ENCODE measurements at regions not wholly inside any gene's neighbourhood (a gene's known extent, or its start where the extent isn't known, plus 50 kb on each side); places are given as distances from the start of the nearest gene placed in this dataset.

DNA sequence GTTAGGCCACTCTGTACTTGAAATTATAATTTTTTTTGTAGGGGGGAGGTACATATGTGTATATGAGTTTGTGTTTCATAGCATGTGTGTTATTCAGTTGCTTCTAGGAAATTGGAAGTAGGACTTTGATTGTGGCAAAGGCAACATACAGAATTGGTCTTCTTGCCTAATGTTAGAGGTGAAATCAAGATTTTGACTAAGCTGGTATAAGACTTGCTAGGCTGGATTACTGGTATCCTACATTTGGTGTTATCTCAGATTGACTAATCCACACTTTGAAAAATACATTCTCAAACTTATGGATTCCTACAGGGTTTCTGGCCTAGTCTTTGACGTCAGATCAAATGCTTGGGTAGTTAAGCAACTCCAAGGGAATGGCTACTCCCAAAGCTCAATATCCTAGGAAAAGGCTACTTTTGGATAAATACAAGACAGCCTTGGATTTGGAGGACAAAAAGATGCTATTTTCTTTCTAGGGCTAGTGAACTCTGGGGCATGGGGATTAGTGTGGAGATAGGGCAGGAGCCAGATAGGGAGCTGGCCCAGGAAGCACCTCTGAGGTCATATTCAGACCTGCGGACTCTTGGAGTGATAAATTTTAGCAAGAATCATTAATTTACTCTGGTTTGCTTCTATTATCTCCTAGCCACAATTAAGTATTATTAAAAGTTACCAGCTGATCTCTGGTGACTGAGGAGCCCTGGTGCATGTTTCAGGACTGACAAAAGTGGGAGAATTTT, 144.0 kb upstream of the RPS23 start:
- TF ChIP-seq, protein P1, sequence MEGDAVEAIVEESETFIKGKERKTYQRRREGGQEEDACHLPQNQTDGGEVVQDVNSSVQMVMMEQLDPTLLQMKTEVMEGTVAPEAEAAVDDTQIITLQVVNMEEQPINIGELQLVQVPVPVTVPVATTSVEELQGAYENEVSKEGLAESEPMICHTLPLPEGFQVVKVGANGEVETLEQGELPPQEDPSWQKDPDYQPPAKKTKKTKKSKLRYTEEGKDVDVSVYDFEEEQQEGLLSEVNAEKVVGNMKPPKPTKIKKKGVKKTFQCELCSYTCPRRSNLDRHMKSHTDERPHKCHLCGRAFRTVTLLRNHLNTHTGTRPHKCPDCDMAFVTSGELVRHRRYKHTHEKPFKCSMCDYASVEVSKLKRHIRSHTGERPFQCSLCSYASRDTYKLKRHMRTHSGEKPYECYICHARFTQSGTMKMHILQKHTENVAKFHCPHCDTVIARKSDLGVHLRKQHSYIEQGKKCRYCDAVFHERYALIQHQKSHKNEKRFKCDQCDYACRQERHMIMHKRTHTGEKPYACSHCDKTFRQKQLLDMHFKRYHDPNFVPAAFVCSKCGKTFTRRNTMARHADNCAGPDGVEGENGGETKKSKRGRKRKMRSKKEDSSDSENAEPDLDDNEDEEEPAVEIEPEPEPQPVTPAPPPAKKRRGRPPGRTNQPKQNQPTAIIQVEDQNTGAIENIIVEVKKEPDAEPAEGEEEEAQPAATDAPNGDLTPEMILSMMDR (IDR thresholded peaks at IDR 0.05; ENCODE audit: low read length): no peak
- no peak for TF ChIP-seq EZH2 (optimal IDR thresholded peaks at IDR 0.05; ENCODE audit: low read depth, low read length)

All from MM.1S (cell line).